OCI-LY3 (cell line): ENCODE measurements at regions not wholly inside any gene's neighbourhood (a gene's known extent, or its start where the extent isn't known, plus 50 kb on each side); places are given as distances from the start of the nearest gene placed in this dataset.

Experiments
- H2AFZ ChIP-seq: fragments of 200-600, 300-600 bp; shearing (Covaris generic); 2 replicates; pipeline ENCODE4 v1.6.0; 2014; ENCODE audit warnings: antibody characterized with exemption, low read depth, low read length
- H3K27ac ChIP-seq: fragments of 200-600, 300-600 bp; sonication (generic); 2 replicates; pipeline ENCODE4 v1.5.1; 2014; ENCODE audit warnings: mild to moderate bottlenecking, low read length, moderate library complexity, mixed read lengths
- H3K27me3 ChIP-seq: fragments of 200-600, 300-600 bp; sonication (generic); 2 replicates; pipeline ENCODE4 v1.6.1; 2014; ENCODE audit warnings: low read depth, low read length, mixed read lengths
- H3K36me3 ChIP-seq: fragments of 200-600, 300-600 bp; sonication (generic); replicated peaks from 2 replicates; pipeline ENCODE3; 2014; ENCODE audit warnings: low read depth, low read length, mixed read lengths
- H3K4me1 ChIP-seq: fragments of 300-600, 200-600 bp; sonication (generic); 2 replicates; pipeline ENCODE4 v1.6.1; 2014; ENCODE audit warnings: low read length, mixed read lengths
- H3K4me2 ChIP-seq: fragments of 200-600, 300-600 bp; sonication (generic); 2 replicates; pipeline ENCODE4 v1.6.1; 2014; ENCODE audit warnings: low read length, mixed read lengths
- H3K4me3 ChIP-seq: fragments of 300-600, 200-600 bp; sonication (generic); 2 replicates; pipeline ENCODE4 v1.5.1; 2014; ENCODE audit warnings: antibody characterized with exemption, mild to moderate bottlenecking, low read length, moderate library complexity
- H3K79me2 ChIP-seq: fragments of 300-600, 200-600 bp; shearing (Covaris generic); 2 replicates; pipeline ENCODE4 v1.6.1; 2014; ENCODE audit warnings: mild to moderate bottlenecking, low read length, mixed read lengths
- H3K9ac ChIP-seq: fragments of 300-600, 200-600 bp; shearing (Covaris generic); 2 replicates; pipeline ENCODE4 v1.6.0; 2014; ENCODE audit warnings: mild to moderate bottlenecking, low read length, moderate library complexity
- H3K9me3 ChIP-seq: fragments of 200-600, 300-600 bp; shearing (Covaris generic); 2 replicates; pipeline ENCODE4 v1.6.1; 2014; ENCODE audit warnings: low read length, mixed read lengths; ENCODE audit not compliant: insufficient read depth
- H4K20me1 ChIP-seq: fragments of 200-600, 300-600 bp; sonication (generic); 2 replicates; pipeline ENCODE4 v1.6.1; 2016; ENCODE audit warnings: low read length, mixed read lengths; ENCODE audit not compliant: insufficient read depth
- EZH2phosphoT487 ChIP-seq: fragments of 200-600 bp; shearing (Covaris generic); IDR thresholded peaks from 2 replicates; pipeline ENCODE4 v1.6.1; 2018; ENCODE audit warnings: antibody characterized with exemption, mixed run types, low read depth
- TF ChIP-seq, protein P1 (sequence below): fragments of 200-600, 300-600 bp; sonication (generic); IDR thresholded peaks from 2 replicates; pipeline ENCODE4 v1.5.1; 2014; ENCODE audit warnings: antibody characterized with exemption, low read length, low read depth

DNA sequence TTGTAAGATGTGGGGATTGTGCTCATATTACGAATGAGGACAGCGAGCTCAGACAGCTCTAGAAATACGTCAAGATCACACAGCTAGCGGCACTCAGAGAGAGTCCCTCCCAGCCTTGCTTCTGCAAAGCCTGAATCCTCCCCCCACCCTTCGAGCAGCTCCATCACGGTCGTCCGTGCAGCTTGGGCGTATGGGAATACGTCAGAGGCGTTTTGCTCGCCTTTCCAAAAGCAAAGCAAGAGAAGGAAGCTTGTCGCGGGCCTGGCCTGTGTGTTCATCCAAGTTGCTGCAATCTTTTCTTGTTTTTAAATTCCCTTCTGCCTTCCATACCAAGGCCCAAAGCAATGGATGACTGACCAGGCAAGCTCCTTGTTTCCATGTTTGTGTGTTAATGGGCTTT, 125.5 kb upstream of the IRF2BP2 start:
- Histone ChIP-seq H3K27me3 (no peaks in the 10 kb centered on the region), H4K20me1 (no peaks in the 10 kb centered on the region), H2AFZ (no peak overlapping the region), H3K9ac (no peak overlapping the region), H3K4me1 (peaks cover 19% of the 10 kb centered on the region), H3K79me2 (no peaks in the 10 kb centered on the region), H3K4me3 (no peak overlapping the region), H3K27ac (no peak overlapping the region), H3K36me3 (no peaks in the 10 kb centered on the region), H3K9me3 (no peaks in the 10 kb centered on the region), H3K4me2 (no peak overlapping the region)
- TF ChIP-seq EZH2phosphoT487, result no peak
- TF ChIP-seq, protein P1, sequence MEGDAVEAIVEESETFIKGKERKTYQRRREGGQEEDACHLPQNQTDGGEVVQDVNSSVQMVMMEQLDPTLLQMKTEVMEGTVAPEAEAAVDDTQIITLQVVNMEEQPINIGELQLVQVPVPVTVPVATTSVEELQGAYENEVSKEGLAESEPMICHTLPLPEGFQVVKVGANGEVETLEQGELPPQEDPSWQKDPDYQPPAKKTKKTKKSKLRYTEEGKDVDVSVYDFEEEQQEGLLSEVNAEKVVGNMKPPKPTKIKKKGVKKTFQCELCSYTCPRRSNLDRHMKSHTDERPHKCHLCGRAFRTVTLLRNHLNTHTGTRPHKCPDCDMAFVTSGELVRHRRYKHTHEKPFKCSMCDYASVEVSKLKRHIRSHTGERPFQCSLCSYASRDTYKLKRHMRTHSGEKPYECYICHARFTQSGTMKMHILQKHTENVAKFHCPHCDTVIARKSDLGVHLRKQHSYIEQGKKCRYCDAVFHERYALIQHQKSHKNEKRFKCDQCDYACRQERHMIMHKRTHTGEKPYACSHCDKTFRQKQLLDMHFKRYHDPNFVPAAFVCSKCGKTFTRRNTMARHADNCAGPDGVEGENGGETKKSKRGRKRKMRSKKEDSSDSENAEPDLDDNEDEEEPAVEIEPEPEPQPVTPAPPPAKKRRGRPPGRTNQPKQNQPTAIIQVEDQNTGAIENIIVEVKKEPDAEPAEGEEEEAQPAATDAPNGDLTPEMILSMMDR, result no peak

DNA sequence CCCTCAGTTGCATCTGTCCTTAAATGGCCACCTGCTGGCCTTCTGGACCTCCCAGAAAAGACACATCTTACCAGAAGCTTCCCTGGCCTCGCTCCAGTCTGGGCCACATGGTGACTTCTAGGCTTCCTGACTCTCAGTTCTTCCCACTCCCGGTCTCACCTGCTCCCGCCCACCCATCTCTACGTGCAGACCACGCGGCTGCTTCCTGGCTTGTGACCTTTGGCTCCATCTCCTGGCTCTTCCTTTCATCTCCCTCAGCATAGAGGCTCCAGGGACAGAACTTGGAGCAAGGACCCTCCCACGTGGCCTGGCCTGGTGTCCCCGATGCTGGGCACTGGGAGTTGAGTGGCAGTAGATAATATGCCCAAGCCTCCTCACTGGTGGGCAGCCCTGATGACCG, 124.9 kb upstream of the IRF2BP2 start:
- H3K27ac ChIP-seq, result no peak overlapping the region
- no peaks in the 10 kb centered on the region for H4K20me1 ChIP-seq
- H3K9ac ChIP-seq, result no peak overlapping the region
- no peaks in the 10 kb centered on the region for H3K27me3 ChIP-seq
- no peaks in the 10 kb centered on the region for H3K79me2 ChIP-seq
- H3K4me3 ChIP-seq, result no peak overlapping the region
- no peak overlapping the region for H3K4me2 ChIP-seq
- no peaks in the 10 kb centered on the region for H3K36me3 ChIP-seq
- H3K4me1 ChIP-seq, result peaks cover 25% of the 10 kb centered on the region
- no peak for TF ChIP-seq EZH2phosphoT487
- TF ChIP-seq, protein P1, result peak; percentile 38
- H3K9me3 ChIP-seq, result no peaks in the 10 kb centered on the region
- no peak overlapping the region for H2AFZ ChIP-seq

DNA sequence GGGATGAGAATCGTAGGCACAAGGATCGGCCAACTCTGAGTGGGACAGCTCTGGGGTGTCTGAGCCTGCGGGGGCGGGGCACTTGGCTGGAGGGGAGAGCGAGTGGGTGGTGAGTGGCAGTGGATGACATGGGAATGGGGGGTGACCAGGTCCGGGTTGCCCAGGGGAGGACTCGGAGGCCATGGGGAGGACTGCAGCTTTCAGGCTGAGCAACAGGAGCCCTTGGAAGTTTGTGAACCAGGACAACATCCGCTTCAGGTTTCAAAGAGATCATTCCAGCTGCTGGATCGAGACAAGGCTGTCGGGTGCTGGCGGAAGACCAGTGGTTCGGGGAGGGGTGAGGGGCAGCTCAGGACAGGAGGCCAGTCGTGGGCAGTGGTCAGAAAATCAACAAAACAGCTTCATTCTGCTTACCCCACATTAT, 124.4 kb upstream of the IRF2BP2 start:
- Histone ChIP-seq H3K79me2 (no peaks in the 10 kb centered on the region), H3K27ac (no peak overlapping the region), H2AFZ (no peak overlapping the region), H3K4me3 (no peak overlapping the region), H3K4me1 (peaks cover 30% of the 10 kb centered on the region), H3K9me3 (no peaks in the 10 kb centered on the region), H3K36me3 (no peaks in the 10 kb centered on the region), H3K27me3 (no peaks in the 10 kb centered on the region), H3K9ac (no peak overlapping the region), H3K4me2 (no peak overlapping the region), H4K20me1 (no peaks in the 10 kb centered on the region)
- TF ChIP-seq, protein P1, result no peak
- no peak for TF ChIP-seq EZH2phosphoT487

DNA sequence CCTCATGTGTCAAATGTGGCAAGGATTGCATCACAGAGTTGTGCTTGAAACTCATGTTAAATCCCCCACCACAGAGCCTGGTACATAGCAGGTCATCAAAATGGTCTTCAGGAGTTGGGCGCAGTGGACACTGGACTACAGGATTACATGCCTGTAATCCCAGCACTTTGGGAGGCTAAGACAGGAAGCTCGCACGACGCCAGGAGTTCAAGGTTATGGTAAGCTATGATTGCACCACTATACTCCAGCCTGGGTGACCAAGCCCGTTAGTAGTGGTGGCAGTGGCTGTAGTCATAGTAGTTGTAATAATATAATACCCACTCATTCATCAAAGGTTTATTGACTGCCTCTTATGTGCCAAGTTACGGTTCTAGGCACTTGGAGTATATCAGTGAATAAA, 123.4 kb upstream of the IRF2BP2 start:
- Histone ChIP-seq H3K27ac (no peak overlapping the region), H4K20me1 (no peaks in the 10 kb centered on the region), H3K9me3 (no peaks in the 10 kb centered on the region), H3K4me3 (no peak overlapping the region), H3K79me2 (no peaks in the 10 kb centered on the region), H3K4me2 (no peak overlapping the region), H2AFZ (no peak overlapping the region), H3K27me3 (no peaks in the 10 kb centered on the region), H3K4me1 (peaks cover 40% of the 10 kb centered on the region), H3K36me3 (no peaks in the 10 kb centered on the region), H3K9ac (no peak overlapping the region)
- TF ChIP-seq EZH2phosphoT487, result no peak
- TF ChIP-seq, protein P1, result no peak
